Activated CD8-positive, alpha-beta memory T cell treated with anti-CD3 and anti-CD28 coated beads for 36 hours (primary cell): ENCODE measurements at regions not wholly inside any gene's neighbourhood (a gene's known extent, or its start where the extent isn't known, plus 50 kb on each side); places are given as distances from the start of the nearest gene placed in this dataset.
"Not testable (repeated sequence)": the region's sequence is repeated elsewhere in the genome, so short reads cannot be mapped to it uniquely, and the experiment has no call there.

Experiments used
- CTCF ChIA-PET: fragments of 350-600 bp; sonication (Branson Sonifier 250); formaldehyde crosslinking; loops from one replicate; lab custom pipeline; 2021; ENCODE audit warnings: antibody characterized with exemption; lab: Charles Lee
- POLR2A ChIA-PET: fragments of 350-600 bp; sonication (Branson Sonifier 250); formaldehyde crosslinking; loops from one replicate; lab custom pipeline; 2021; ENCODE audit warnings: antibody characterized with exemption; lab: Charles Lee

- POLR2A ChIA-PET, result no interaction called here
- CTCF ChIA-PET, result no interaction called here
These were observed 189.5 kb upstream of the FRMD6 start for GRCh38 chr14:51462182-51462581.

- CTCF ChIA-PET, result no interaction called here
- POLR2A ChIA-PET, result no interaction called here
These were observed 189.0 kb upstream of the FRMD6 start for GRCh38 chr14:51462706-51463105.

GRCh38 chr14:51463461-51463860, 188.2 kb upstream of the FRMD6 start:
- ChIA-PET POLR2A (no interaction called here), CTCF (no interaction called here)

- POLR2A ChIA-PET, result no interaction called here
- CTCF ChIA-PET, result no interaction called here
These were observed 187.3 kb upstream of the FRMD6 start for GRCh38 chr14:51464411-51464810.

GRCh38 chr14:51465486-51465885, 186.2 kb upstream of the FRMD6 start:
- CTCF ChIA-PET, result no interaction called here
- POLR2A ChIA-PET, result no interaction called here

- CTCF ChIA-PET, POLR2A ChIA-PET: not testable (repeated sequence)
These were observed 184.3 kb upstream of the FRMD6 start for GRCh38 chr14:51467392-51467791.

GRCh38 chr14:51468523-51468922, 183.2 kb upstream of the FRMD6 start:
- POLR2A ChIA-PET, result no interaction called here
- CTCF ChIA-PET, result interaction anchor here (0.7 kb wide), 1 partner anchor 229 kb away, joined by 3 read pairs; the partner anchor contains the start of gene TMX1

- ChIA-PET CTCF (no interaction called here), POLR2A (no interaction called here)
These were observed 178.8 kb upstream of the FRMD6 start for GRCh38 chr14:51472881-51473280.

GRCh38 chr14:51473351-51473750, 178.4 kb upstream of the FRMD6 start:
- ChIA-PET CTCF (interaction anchor here (0.8 kb wide), 1 partner anchor 417 kb away, joined by 3 read pairs; no protein-coding TSS in a partner anchor), POLR2A (no interaction called here)

- ChIA-PET POLR2A (no interaction called here), CTCF (interaction anchor here (0.6 to 0.8 kb wide), 2 partner anchors 104 to 418 kb away, joined by 3 read pairs; no protein-coding TSS in a partner anchor)
These were observed 177.7 kb upstream of the FRMD6 start for GRCh38 chr14:51473808-51474565.

- POLR2A ChIA-PET, result no interaction called here
These were observed 176.9 kb upstream of the FRMD6 start for GRCh38 chr14:51474854-51475253.

GRCh38 chr14:51478175-51478621, 173.5 kb upstream of the FRMD6 start:
- POLR2A ChIA-PET, result no interaction called here
- CTCF ChIA-PET, result no interaction called here

More at GRCh38 chr14:51474854-51475253, 176.9 kb upstream of the FRMD6 start:
- CTCF ChIA-PET, result interaction anchor here (0.6 kb wide), 1 partner anchor 105 kb away, joined by 3 read pairs; no protein-coding TSS in a partner anchor

GRCh38 chr14:51479584-51480325, 172.0 kb upstream of the FRMD6 start:
- ChIA-PET CTCF (no interaction called here), POLR2A (no interaction called here)

GRCh38 chr14:51481643-51482042, 170.1 kb upstream of the FRMD6 start:
- ChIA-PET CTCF (no interaction called here), POLR2A (no interaction called here)

GRCh38 chr14:51482102-51482501, 169.6 kb upstream of the FRMD6 start:
- POLR2A ChIA-PET, result no interaction called here
- CTCF ChIA-PET, result no interaction called here

- POLR2A ChIA-PET, result no interaction called here
- CTCF ChIA-PET, result no interaction called here
These were observed 167.2 kb upstream of the FRMD6 start for GRCh38 chr14:51484485-51484884.

GRCh38 chr14:51485733-51486132, 166.0 kb upstream of the FRMD6 start:
- POLR2A ChIA-PET, result no interaction called here
- CTCF ChIA-PET, result no interaction called here

GRCh38 chr14:51487848-51488247, 163.9 kb upstream of the FRMD6 start:
- ChIA-PET CTCF (no interaction called here), POLR2A (no interaction called here)

- ChIA-PET POLR2A (no interaction called here), CTCF (no interaction called here)
These were observed 163.0 kb upstream of the FRMD6 start for GRCh38 chr14:51488569-51489220.

GRCh38 chr14:51490205-51490604, 161.5 kb upstream of the FRMD6 start:
- ChIA-PET CTCF (no interaction called here), POLR2A (no interaction called here)
